Vagina (tissue), 2 donors: ENCODE measurements at regions not wholly inside any gene's neighbourhood (a gene's known extent, or its start where the extent isn't known, plus 50 kb on each side); places are given as distances from the start of the nearest gene placed in this dataset.

Source experiments
- DNase-seq, 2 donors: peaks; one replicate each; pipeline ENCODE4 v3.0.0-alpha.2; 2017; ENCODE audit errors: extremely low spot score in 2 of 2
- H3K27ac ChIP-seq: fragments of 200-600 bp; sonication (generic); one replicate; pipeline ENCODE4 v1.5.1; 2019
- H3K27me3 ChIP-seq: fragments of 200-600 bp; sonication (generic); one replicate; pipeline ENCODE4 v1.5.1; 2019
- H3K36me3 ChIP-seq, 2 donors: fragments of 200-600 bp; sonication (generic); one replicate each; pipeline ENCODE4 v1.5.1; 2017 to 2019
- H3K4me1 ChIP-seq: fragments of 200-600 bp; sonication (generic); one replicate; pipeline ENCODE4 v1.5.1; 2019
- H3K4me3 ChIP-seq, 2 donors: fragments of 200-600 bp; sonication (generic); 1 replicate in 1 of 2; 2 replicates in 1 of 2; pipeline ENCODE4 v1.5.1; 2016 to 2019
- H3K9me3 ChIP-seq: fragments of 200-600 bp; sonication (generic); one replicate; pipeline ENCODE4 v1.5.1; 2019
- CTCF ChIP-seq, 3 experiments: fragments of 450-650 bp in 2 of 3; fragments of 200-600 bp in 1 of 3; sonication (generic) in 1 of 3; IDR thresholded peaks; one replicate each; pipeline ENCODE4 v1.5.1; 2017 to 2019; ENCODE audit warnings: antibody characterized with exemption in 3 of 3, mild to moderate bottlenecking in 2 of 3, moderate library complexity in 2 of 3
- POLR2A ChIP-seq, 2 donors: fragments of 450-650 bp; IDR thresholded peaks; one replicate each; pipeline ENCODE4 v1.6.1; 2017; ENCODE audit warnings: antibody characterized with exemption in 2 of 2, mild to moderate bottlenecking in 2 of 2, moderate library complexity in 2 of 2
- POLR2AphosphoS5 ChIP-seq, 2 donors: sonication (generic); formaldehyde crosslinking; IDR thresholded peaks; one replicate each; pipeline ENCODE4 v1.9.0; 2017; ENCODE audit warnings: antibody characterized with exemption in 2 of 2, mild to moderate bottlenecking in 2 of 2, low read depth in 1 of 2; ENCODE audit not compliant: insufficient read depth in 1 of 2
- intact Hi-C: fragments of 100-400 bp; cut with DNase I; formaldehyde crosslinking; loops from one replicate; pipeline ENCODE4 v1.15.1; 2023

DNA sequence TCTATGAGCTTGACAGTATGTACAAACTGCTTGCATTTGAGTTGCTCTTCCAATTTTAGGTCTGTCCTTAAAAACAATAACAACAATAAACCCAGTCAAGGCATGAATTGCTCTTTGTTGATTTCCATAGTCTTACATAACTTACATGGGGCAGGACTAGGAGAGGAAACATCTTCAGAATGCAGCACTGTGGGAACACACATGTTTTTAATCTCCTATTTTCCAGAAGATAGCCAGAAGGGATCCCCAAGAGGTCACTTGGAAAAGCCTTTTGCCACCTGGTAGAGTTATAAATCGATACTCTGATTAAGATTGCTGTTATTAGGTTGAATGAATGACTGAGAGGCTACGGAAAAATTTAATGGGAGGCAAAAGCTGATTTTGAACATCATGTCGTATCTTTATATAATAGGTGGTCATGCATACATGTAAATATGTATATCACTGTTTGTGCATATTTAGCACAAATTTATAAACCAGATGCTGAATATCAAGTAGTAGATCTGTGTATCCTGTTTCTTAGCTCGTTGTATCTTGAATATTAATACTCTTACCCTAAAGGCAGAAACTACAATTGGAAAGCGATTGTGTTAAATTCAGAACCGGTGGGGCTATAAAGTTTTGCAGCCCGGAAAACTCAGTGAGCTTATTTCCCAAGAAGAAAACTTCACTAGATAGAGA, 479.4 kb upstream of the TCF4 start:
- Histone ChIP-seq H3K9me3 (no peaks in the 10 kb centered on the region), H3K27ac (peak overlapping the region; percentile 36), H3K36me3 (no peaks in the 10 kb centered on the region), H3K4me3 (no peak overlapping the region), H3K27me3 (no peaks in the 10 kb centered on the region), H3K4me1 (peaks cover 19% of the 10 kb centered on the region)
- TF ChIP-seq CTCF (IDR thresholded peaks at IDR 0.05) (no peak), POLR2AphosphoS5 (IDR thresholded peaks at IDR 0.05; ENCODE audit: insufficient read depth in 1 of 2, low read depth in 1 of 2) (no peak), POLR2A (IDR thresholded peaks at IDR 0.05) (no peak)
- no peak for DNase-seq
- intact Hi-C loops: no loop called here

DNA sequence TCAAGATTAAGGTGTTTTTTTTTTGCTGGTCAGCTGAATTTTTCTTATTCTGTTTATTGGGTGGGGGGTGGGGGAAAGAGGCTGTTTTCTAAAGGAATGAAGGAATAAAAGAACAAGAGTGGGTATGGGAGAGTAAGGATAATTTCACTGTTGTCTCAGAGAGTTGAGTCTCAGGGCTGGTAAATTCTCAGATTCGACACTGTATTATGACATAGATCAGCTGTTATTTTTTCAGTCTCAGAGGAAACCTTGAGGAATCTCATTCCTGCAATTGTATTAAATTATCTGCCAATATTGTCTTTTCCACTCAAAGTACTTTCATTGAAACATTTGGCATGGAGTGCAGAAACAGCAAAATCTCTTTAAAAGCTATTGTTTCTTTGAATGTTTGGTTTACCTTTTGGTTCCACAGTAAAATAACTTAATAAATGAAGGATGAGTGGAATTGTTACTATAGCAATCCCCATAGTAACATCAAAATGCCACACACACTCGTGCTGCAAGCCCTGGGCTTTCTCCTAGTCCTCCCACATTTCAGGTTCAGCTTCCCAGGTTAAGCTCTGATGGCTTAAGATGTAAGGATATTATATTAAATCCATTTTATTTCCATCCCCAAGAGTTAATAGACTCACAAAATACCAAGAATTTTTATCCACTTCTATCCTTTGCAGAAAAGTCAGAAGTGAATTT, 478.7 kb upstream of the TCF4 start:
- intact Hi-C loops: no loop called here
- DNase-seq: no peak
- Histone ChIP-seq H3K27ac (no peak overlapping the region), H3K4me3 (no peak overlapping the region), H3K4me1 (peaks cover 19% of the 10 kb centered on the region), H3K9me3 (no peaks in the 10 kb centered on the region), H3K36me3 (no peaks in the 10 kb centered on the region), H3K27me3 (no peaks in the 10 kb centered on the region)
- TF ChIP-seq POLR2AphosphoS5 (IDR thresholded peaks at IDR 0.05; ENCODE audit: insufficient read depth in 1 of 2, low read depth in 1 of 2): no peak
- no peak for TF ChIP-seq POLR2A (IDR thresholded peaks at IDR 0.05)
- TF ChIP-seq CTCF (IDR thresholded peaks at IDR 0.05): no peak

DNA sequence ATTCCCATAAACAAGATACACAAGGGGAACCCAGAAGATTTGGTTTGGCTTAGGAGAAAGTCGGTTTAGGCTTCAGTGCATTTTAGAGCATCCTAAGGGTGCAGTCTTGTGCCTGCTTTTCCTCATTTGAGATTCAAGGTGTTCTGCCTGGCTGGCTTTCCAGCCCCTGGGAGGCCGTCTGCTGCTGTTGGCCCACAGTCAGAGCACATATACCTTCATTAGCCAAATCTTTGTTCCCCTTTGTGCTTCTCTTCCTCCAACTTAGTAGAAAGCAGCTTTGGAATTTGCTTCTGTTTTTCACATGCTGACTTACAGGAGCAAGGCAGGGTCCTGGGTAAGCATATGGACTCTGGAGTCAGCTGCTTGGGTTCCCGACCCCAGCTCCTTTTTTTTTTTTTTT, 477.1 kb upstream of the TCF4 start:
- intact Hi-C loops: no loop called here
- no peak for TF ChIP-seq POLR2A (IDR thresholded peaks at IDR 0.05)
- TF ChIP-seq CTCF (IDR thresholded peaks at IDR 0.05): no peak
- H3K27me3 ChIP-seq: no peaks in the 10 kb centered on the region

DNA sequence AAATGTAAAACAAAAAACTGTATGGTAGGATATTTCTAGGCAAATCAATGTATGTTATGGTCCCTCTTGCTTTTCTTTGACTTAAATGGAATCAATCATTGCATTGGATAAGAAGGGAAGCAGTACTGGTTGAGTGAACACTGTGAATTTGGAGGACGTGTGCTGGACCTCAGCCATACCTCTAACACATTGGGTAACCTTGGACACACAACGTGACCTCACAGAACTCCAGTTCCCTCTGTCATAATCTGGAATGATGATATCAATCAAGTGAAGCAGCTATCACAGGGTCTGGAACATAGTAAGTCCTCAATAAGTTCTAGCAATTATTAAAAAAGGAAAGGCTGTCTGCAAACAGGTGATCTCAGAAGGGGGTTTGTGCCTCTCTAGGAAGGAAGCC, 474.9 kb upstream of the TCF4 start:
- no peaks in the 10 kb centered on the region for H3K9me3 ChIP-seq
- intact Hi-C loops: no loop called here

More for the DNA sequence above, 477.1 kb upstream of the TCF4 start:
- Histone ChIP-seq H3K36me3 (no peaks in the 10 kb centered on the region), H3K9me3 (no peaks in the 10 kb centered on the region), H3K27ac (no peak overlapping the region), H3K4me3 (no peak overlapping the region), H3K4me1 (peaks cover 19% of the 10 kb centered on the region)
- no peak for DNase-seq

More for the DNA sequence above, 474.9 kb upstream of the TCF4 start:
- no peak overlapping the region for H3K27ac ChIP-seq
- TF ChIP-seq POLR2A (IDR thresholded peaks at IDR 0.05) (no peak), CTCF (IDR thresholded peaks at IDR 0.05) (no peak), POLR2AphosphoS5 (IDR thresholded peaks at IDR 0.05; ENCODE audit: insufficient read depth in 1 of 2, low read depth in 1 of 2) (no peak)
- DNase-seq: no peak
- peaks cover 11% of the 10 kb centered on the region for H3K4me1 ChIP-seq
- H3K36me3 ChIP-seq: no peaks in the 10 kb centered on the region
- H3K27me3 ChIP-seq: no peaks in the 10 kb centered on the region
- no peak overlapping the region for H3K4me3 ChIP-seq
